Breast epithelium (tissue), 4 donors: ENCODE measurements at regions not wholly inside any gene's neighbourhood (a gene's known extent, or its start where the extent isn't known, plus 50 kb on each side); places are given as distances from the start of the nearest gene placed in this dataset.

ENCODE experiments used
- DNase-seq, 2 donors: peaks; one replicate each; pipeline ENCODE4 v3.0.0-alpha.2; 2019; ENCODE audit warnings: low spot score in 2 of 2
- H3K27ac ChIP-seq, 2 donors: fragments of 200-600 bp; sonication (generic) in 1 of 2; one replicate each; pipeline ENCODE4 v1.5.1; 2016 to 2019; ENCODE audit warnings: mild to moderate bottlenecking in 1 of 2
- H3K27me3 ChIP-seq, 2 donors: fragments of 200-600 bp; sonication (generic) in 1 of 2; one replicate each; pipeline versions ENCODE4 v1.5.1 to v1.6.0; 2017 to 2019; ENCODE audit warnings: control low read depth in 1 of 2, mild to moderate bottlenecking in 1 of 2
- H3K36me3 ChIP-seq: fragments of 200-600 bp; one replicate; pipeline ENCODE4 v1.5.1; 2019
- H3K4me1 ChIP-seq, 2 donors: fragments of 200-600 bp; sonication (generic); one replicate each; pipeline ENCODE4 v1.5.1; 2016 to 2019; ENCODE audit warnings: control low read depth in 1 of 2
- H3K4me3 ChIP-seq, 3 donors: fragments of 200-600 bp; sonication (generic); 1 replicate in 2 of 3; 2 replicates in 1 of 3; pipeline ENCODE4 v1.5.1; 2016 to 2019; ENCODE audit warnings: mild to moderate bottlenecking in 3 of 3, moderate library complexity in 2 of 3
- H3K9me3 ChIP-seq, 2 donors: fragments of 200-600 bp; sonication (generic) in 1 of 2; one replicate each; pipeline ENCODE4 v1.5.1; 2016 to 2019; ENCODE audit warnings: control low read depth in 1 of 2
- CTCF ChIP-seq, 3 donors: fragments of 450-650 bp; IDR thresholded peaks; one replicate each; pipeline ENCODE4 v1.5.1; 2016 to 2017; ENCODE audit warnings: antibody characterized with exemption in 3 of 3, mild to moderate bottlenecking in 3 of 3, moderate library complexity in 3 of 3
- POLR2A ChIP-seq: fragments of 450-650 bp; IDR thresholded peaks from one replicate; pipeline ENCODE4 v1.6.1; 2016; ENCODE audit warnings: antibody characterized with exemption, mild to moderate bottlenecking, moderate library complexity
- POLR2AphosphoS5 ChIP-seq, 3 donors: sonication (generic); formaldehyde crosslinking; IDR thresholded peaks; one replicate each; pipeline ENCODE4 v1.6.1; 2017; ENCODE audit warnings: antibody characterized with exemption in 3 of 3
- intact Hi-C: fragments of 100-400 bp; cut with DNase I; formaldehyde crosslinking; loops from one replicate; pipeline ENCODE4 v1.15.1; 2023; ENCODE audit warnings: low total_unique reads

- no peaks in the 10 kb centered on the region for H3K9me3 ChIP-seq
- no peak overlapping the region for H3K4me3 ChIP-seq
- H3K36me3 ChIP-seq = no peaks in the 10 kb centered on the region
- intact Hi-C loops = no loop called here
- H3K27me3 ChIP-seq = no peaks in the 10 kb centered on the region
- TF ChIP-seq CTCF (IDR thresholded peaks at IDR 0.05) (no peak), POLR2A (no peak), POLR2AphosphoS5 (IDR thresholded peaks at IDR 0.05) (no peak)
- no peaks in the 10 kb centered on the region for H3K4me1 ChIP-seq
- no peak for DNase-seq
- H3K27ac ChIP-seq = no peak overlapping the region
Observed at GRCh38 chr3:110753516-110753915, 318.1 kb upstream of the NECTIN3 start.

- no peaks in the 10 kb centered on the region for H3K4me1 ChIP-seq
- H3K27me3 ChIP-seq = no peaks in the 10 kb centered on the region
- no peak overlapping the region for H3K4me3 ChIP-seq
- intact Hi-C loops = no loop called here
- no peak for DNase-seq
- TF ChIP-seq POLR2AphosphoS5 (IDR thresholded peaks at IDR 0.05) (no peak), CTCF (IDR thresholded peaks at IDR 0.05) (no peak), POLR2A (no peak)
- no peak overlapping the region for H3K27ac ChIP-seq
- H3K36me3 ChIP-seq = no peaks in the 10 kb centered on the region
- no peaks in the 10 kb centered on the region for H3K9me3 ChIP-seq
Observed at GRCh38 chr3:110754212-110754916, 317.3 kb upstream of the NECTIN3 start.

GRCh38 chr3:110755345-110755744 is 316.3 kb upstream of the NECTIN3 start:
- DNase-seq = no peak
- Histone ChIP-seq H3K36me3 (no peaks in the 10 kb centered on the region), H3K9me3 (no peaks in the 10 kb centered on the region), H3K4me1 (no peaks in the 10 kb centered on the region), H3K4me3 (no peak overlapping the region), H3K27me3 (no peaks in the 10 kb centered on the region), H3K27ac (no peak overlapping the region)
- intact Hi-C loops = no loop called here
- TF ChIP-seq POLR2AphosphoS5 (IDR thresholded peaks at IDR 0.05) = no peak
- TF ChIP-seq POLR2A = no peak
- TF ChIP-seq CTCF (IDR thresholded peaks at IDR 0.05) = no peak

- no peak for TF ChIP-seq CTCF (IDR thresholded peaks at IDR 0.05)
- intact Hi-C loops = no loop called here
- Histone ChIP-seq H3K36me3 (no peaks in the 10 kb centered on the region), H3K4me1 (no peaks in the 10 kb centered on the region), H3K27me3 (no peaks in the 10 kb centered on the region), H3K4me3 (no peak overlapping the region), H3K27ac (no peak overlapping the region), H3K9me3 (no peaks in the 10 kb centered on the region)
- DNase-seq = no peak
Observed at GRCh38 chr3:110756705-110757104, 314.9 kb upstream of the NECTIN3 start.

GRCh38 chr3:110758208-110758607 is 313.4 kb upstream of the NECTIN3 start:
- H3K9me3 ChIP-seq = no peaks in the 10 kb centered on the region
- intact Hi-C loops = no loop called here
- H3K4me3 ChIP-seq = no peak overlapping the region
- TF ChIP-seq POLR2AphosphoS5 (IDR thresholded peaks at IDR 0.05) (no peak), POLR2A (no peak), CTCF (IDR thresholded peaks at IDR 0.05) (no peak)
- no peaks in the 10 kb centered on the region for H3K27me3 ChIP-seq
- H3K27ac ChIP-seq = no peak overlapping the region
- H3K36me3 ChIP-seq = no peaks in the 10 kb centered on the region
- no peak for DNase-seq
- H3K4me1 ChIP-seq = no peaks in the 10 kb centered on the region
